ENCODE measurements at regions not wholly inside any gene's neighbourhood (a gene's known extent, or its start where the extent isn't known, plus 50 kb on each side); places are given as distances from the start of the nearest gene placed in this dataset.

DNA sequence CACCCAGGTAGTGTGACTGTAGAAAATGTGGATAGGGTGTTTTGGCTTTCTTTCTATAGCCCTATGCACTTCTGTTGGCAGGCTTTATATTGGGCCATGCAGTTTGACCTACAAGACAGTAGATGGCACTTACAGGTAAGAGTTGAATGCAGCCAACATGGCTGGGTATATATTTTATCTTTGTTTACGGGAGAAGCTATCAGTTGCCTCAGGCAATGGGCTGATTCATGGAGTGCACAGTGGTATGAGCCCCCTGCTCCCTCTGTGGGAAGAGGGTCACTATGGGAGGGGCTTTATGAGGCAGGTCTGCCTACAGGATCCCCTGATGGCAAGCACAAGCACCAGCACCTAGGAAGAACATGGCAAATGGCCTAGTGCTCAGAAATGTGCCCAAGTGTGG is 301.2 kb upstream of the CDIN1 start:
- WGBS, 5 donors: 62 to 100% (median 71%) methylated on average over 1 of the region's 1 CpG
- intact Hi-C loops (cut with DNase I; ENCODE audit: low total_unique reads): no loop called here
- H3K4me1 ChIP-seq: no peaks in the 10 kb centered on the region
- H3K4me3 ChIP-seq: no peak overlapping the region
- H3K27ac ChIP-seq: no peak overlapping the region
- no peaks in the 10 kb centered on the region for H3K27me3 ChIP-seq
- no peak for DNase-seq
- TF ChIP-seq POLR2AphosphoS5 (IDR thresholded peaks at IDR 0.05) (no peak), EP300 (IDR thresholded peaks at IDR 0.05) (no peak), POLR2A (IDR thresholded peaks at IDR 0.05) (no peak)
- TF ChIP-seq, protein P1, sequence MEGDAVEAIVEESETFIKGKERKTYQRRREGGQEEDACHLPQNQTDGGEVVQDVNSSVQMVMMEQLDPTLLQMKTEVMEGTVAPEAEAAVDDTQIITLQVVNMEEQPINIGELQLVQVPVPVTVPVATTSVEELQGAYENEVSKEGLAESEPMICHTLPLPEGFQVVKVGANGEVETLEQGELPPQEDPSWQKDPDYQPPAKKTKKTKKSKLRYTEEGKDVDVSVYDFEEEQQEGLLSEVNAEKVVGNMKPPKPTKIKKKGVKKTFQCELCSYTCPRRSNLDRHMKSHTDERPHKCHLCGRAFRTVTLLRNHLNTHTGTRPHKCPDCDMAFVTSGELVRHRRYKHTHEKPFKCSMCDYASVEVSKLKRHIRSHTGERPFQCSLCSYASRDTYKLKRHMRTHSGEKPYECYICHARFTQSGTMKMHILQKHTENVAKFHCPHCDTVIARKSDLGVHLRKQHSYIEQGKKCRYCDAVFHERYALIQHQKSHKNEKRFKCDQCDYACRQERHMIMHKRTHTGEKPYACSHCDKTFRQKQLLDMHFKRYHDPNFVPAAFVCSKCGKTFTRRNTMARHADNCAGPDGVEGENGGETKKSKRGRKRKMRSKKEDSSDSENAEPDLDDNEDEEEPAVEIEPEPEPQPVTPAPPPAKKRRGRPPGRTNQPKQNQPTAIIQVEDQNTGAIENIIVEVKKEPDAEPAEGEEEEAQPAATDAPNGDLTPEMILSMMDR (IDR thresholded peaks at IDR 0.05): no peak
- peaks cover 0 to 30% (median 18%) of the 10 kb centered on the region in 4 donors for H3K9me3 ChIP-seq
- H3K36me3 ChIP-seq: no peaks in the 10 kb centered on the region

DNA sequence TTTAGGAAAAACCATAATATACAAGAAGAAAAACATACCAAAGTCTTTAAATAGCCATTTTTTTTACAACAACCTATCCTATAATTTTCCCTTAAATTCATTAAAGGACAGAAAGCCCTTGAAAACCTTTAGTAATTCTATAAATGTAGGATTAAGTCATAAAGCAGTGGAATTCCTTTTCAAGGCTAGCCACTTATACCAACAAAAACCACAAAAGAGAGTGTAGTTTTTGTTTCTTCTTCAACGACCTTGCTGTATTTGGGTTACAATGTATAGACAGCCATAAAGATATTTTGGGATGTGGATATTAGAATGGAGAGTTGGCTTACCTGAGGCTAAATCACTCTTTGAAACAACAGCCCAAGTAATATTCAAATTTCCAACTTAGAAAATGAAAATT is 296.6 kb upstream of the CDIN1 start:
- Histone ChIP-seq H3K9me3 (peaks cover 0 to 19% (median 15%) of the 10 kb centered on the region in 4 donors), H3K4me3 (no peak overlapping the region), H3K27me3 (no peaks in the 10 kb centered on the region), H3K4me1 (no peaks in the 10 kb centered on the region), H3K27ac (no peak overlapping the region), H3K36me3 (no peaks in the 10 kb centered on the region)
- no peak for DNase-seq
- TF ChIP-seq EP300 (IDR thresholded peaks at IDR 0.05) (no peak), POLR2AphosphoS5 (IDR thresholded peaks at IDR 0.05) (no peak), POLR2A (IDR thresholded peaks at IDR 0.05) (no peak)
- TF ChIP-seq, protein P1 (IDR thresholded peaks at IDR 0.05): no peak
- 61 to 79% (median 73%) methylated on average over 1 of the region's 1 CpG for WGBS, 5 donors
- intact Hi-C loops (cut with DNase I; ENCODE audit: low total_unique reads): no loop called here

GRCh38 chr15:36284911-36285310 is 294.5 kb upstream of the CDIN1 start:
- TF ChIP-seq POLR2AphosphoS5 (IDR thresholded peaks at IDR 0.05) (no peak), POLR2A (IDR thresholded peaks at IDR 0.05) (no peak), EP300 (IDR thresholded peaks at IDR 0.05) (no peak)
- TF ChIP-seq, protein P1 (IDR thresholded peaks at IDR 0.05): no peak
- H3K36me3 ChIP-seq: no peaks in the 10 kb centered on the region

GRCh38 chr15:36291501-36291900 is 287.9 kb upstream of the CDIN1 start:
- no peak for DNase-seq
- Histone ChIP-seq H3K4me1 (no peaks in the 10 kb centered on the region), H3K27ac (no peak overlapping the region), H3K9me3 (no peaks in the 10 kb centered on the region), H3K4me3 (no peak overlapping the region), H3K27me3 (no peaks in the 10 kb centered on the region), H3K36me3 (no peaks in the 10 kb centered on the region)
- intact Hi-C loops (cut with DNase I; ENCODE audit: low total_unique reads): no loop called here
- 65 to 77% (median 67%) methylated on average over 3 of the region's 3 CpGs for WGBS, 5 donors
- TF ChIP-seq, protein P1 (IDR thresholded peaks at IDR 0.05): no peak
- TF ChIP-seq POLR2A (IDR thresholded peaks at IDR 0.05) (no peak), EP300 (IDR thresholded peaks at IDR 0.05) (no peak), POLR2AphosphoS5 (IDR thresholded peaks at IDR 0.05) (no peak)

More at GRCh38 chr15:36284911-36285310, 294.5 kb upstream of the CDIN1 start:
- H3K4me1 ChIP-seq: no peaks in the 10 kb centered on the region
- DNase-seq: no peak
- H3K9me3 ChIP-seq: peaks cover 0 to 1% (median 0%) of the 10 kb centered on the region in 4 donors
- intact Hi-C loops (cut with DNase I; ENCODE audit: low total_unique reads): no loop called here
- H3K27ac ChIP-seq: no peak overlapping the region
- no peak overlapping the region for H3K4me3 ChIP-seq
- no peaks in the 10 kb centered on the region for H3K27me3 ChIP-seq
